ENCODE measurements at regions not wholly inside any gene's neighbourhood (a gene's known extent, or its start where the extent isn't known, plus 50 kb on each side); places are given as distances from the start of the nearest gene placed in this dataset.

GRCh38 chr12:74229671-74230070 lies 308.0 kb upstream of the ATXN7L3B start:
- Mint-ChIP-seq H3K27ac (no peak overlapping the region), H3K9me3 (peaks cover 0 to 6% of the 10 kb centered on the region in 2 donors), H3K27me3 (ENCODE audit: low read depth in 2 of 2) (no peaks in the 10 kb centered on the region), H3K36me3 (no peaks in the 10 kb centered on the region), H3K4me1 (no peaks in the 10 kb centered on the region), H3K4me3 (no peak overlapping the region)
- TF ChIP-seq CTCF (IDR thresholded peaks at IDR 0.05): no peak
- H3K4me3 ChIP-seq (ENCODE audit: low read length): no peak overlapping the region
- no peak overlapping the region for H3K27ac ChIP-seq (ENCODE audit: low read length)
- H3K27me3 ChIP-seq (ENCODE audit: control insufficient read depth, insufficient read depth, low read length): no peaks in the 10 kb centered on the region
- DNase-seq: no peak
- no peak for ATAC-seq
- no peaks in the 10 kb centered on the region for H3K36me3 ChIP-seq (ENCODE audit: control insufficient read depth, insufficient read depth, low read length)
- intact Hi-C loops (cut with micrococcal nuclease): no loop called here
- no peaks in the 10 kb centered on the region for H3K4me1 ChIP-seq (ENCODE audit: control insufficient read depth, insufficient read depth, low read length)
- H3K9me3 ChIP-seq (ENCODE audit: control insufficient read depth, insufficient read depth, low read length): no peaks in the 10 kb centered on the region

GRCh38 chr12:74235342-74235741 lies 302.3 kb upstream of the ATXN7L3B start:
- 79% methylated on average over 2 of the region's 2 CpGs for WGBS (ENCODE audit: insufficient coverage)
- no peaks in the 10 kb centered on the region for H3K36me3 Mint-ChIP-seq

GRCh38 chr12:74241341-74241740 lies 296.3 kb upstream of the ATXN7L3B start:
- no peak for TF ChIP-seq CTCF (IDR thresholded peaks at IDR 0.05)
- Mint-ChIP-seq H3K27ac (no peak overlapping the region), H3K9me3 (peaks cover 9 to 12% of the 10 kb centered on the region in 2 donors), H3K27me3 (ENCODE audit: low read depth in 2 of 2) (no peaks in the 10 kb centered on the region), H3K4me3 (no peak overlapping the region), H3K4me1 (no peaks in the 10 kb centered on the region), H3K36me3 (no peaks in the 10 kb centered on the region)
- Histone ChIP-seq H3K36me3 (ENCODE audit: control insufficient read depth, insufficient read depth, low read length) (no peaks in the 10 kb centered on the region), H3K4me3 (ENCODE audit: low read length) (no peak overlapping the region), H3K27me3 (ENCODE audit: control insufficient read depth, insufficient read depth, low read length) (no peaks in the 10 kb centered on the region), H3K4me1 (ENCODE audit: control insufficient read depth, insufficient read depth, low read length) (no peaks in the 10 kb centered on the region), H3K27ac (ENCODE audit: low read length) (no peak overlapping the region), H3K9me3 (ENCODE audit: control insufficient read depth, insufficient read depth, low read length) (peaks cover 2% of the 10 kb centered on the region)
- no peak for DNase-seq
- no peak for ATAC-seq
- intact Hi-C loops (cut with micrococcal nuclease): no loop called here
- no CpG with 5 or more reads among the region's 1 CpG for WGBS (ENCODE audit: insufficient coverage)

More at GRCh38 chr12:74235342-74235741, 302.3 kb upstream of the ATXN7L3B start:
- no peak overlapping the region for H3K27ac ChIP-seq (ENCODE audit: low read length)
- Mint-ChIP-seq H3K9me3 (peaks cover 7 to 11% of the 10 kb centered on the region in 2 donors), H3K4me1 (no peaks in the 10 kb centered on the region), H3K4me3 (no peak overlapping the region), H3K27ac (no peak overlapping the region), H3K27me3 (ENCODE audit: low read depth in 2 of 2) (no peaks in the 10 kb centered on the region)
- H3K9me3 ChIP-seq (ENCODE audit: control insufficient read depth, insufficient read depth, low read length): peaks cover 2% of the 10 kb centered on the region
- intact Hi-C loops (cut with micrococcal nuclease): no loop called here
- ATAC-seq (no peak), DNase-seq (no peak)
- no peak overlapping the region for H3K4me3 ChIP-seq (ENCODE audit: low read length)
- no peak for TF ChIP-seq CTCF (IDR thresholded peaks at IDR 0.05)
- no peaks in the 10 kb centered on the region for H3K27me3 ChIP-seq (ENCODE audit: control insufficient read depth, insufficient read depth, low read length)
- H3K36me3 ChIP-seq (ENCODE audit: control insufficient read depth, insufficient read depth, low read length): no peaks in the 10 kb centered on the region
- H3K4me1 ChIP-seq (ENCODE audit: control insufficient read depth, insufficient read depth, low read length): no peaks in the 10 kb centered on the region

- no peaks in the 10 kb centered on the region for H3K4me1 ChIP-seq (ENCODE audit: control insufficient read depth, insufficient read depth, low read length)
- H3K4me3 ChIP-seq (ENCODE audit: low read length): no peak overlapping the region
- no peak for TF ChIP-seq CTCF (IDR thresholded peaks at IDR 0.05)
- Mint-ChIP-seq H3K4me1 (no peaks in the 10 kb centered on the region), H3K27ac (no peak overlapping the region), H3K4me3 (no peak overlapping the region), H3K27me3 (ENCODE audit: low read depth in 2 of 2) (no peaks in the 10 kb centered on the region), H3K36me3 (no peaks in the 10 kb centered on the region), H3K9me3 (peaks cover 11 to 13% of the 10 kb centered on the region in 2 donors)
- DNase-seq (no peak), ATAC-seq (no peak)
- peaks cover 2% of the 10 kb centered on the region for H3K9me3 ChIP-seq (ENCODE audit: control insufficient read depth, insufficient read depth, low read length)
- H3K36me3 ChIP-seq (ENCODE audit: control insufficient read depth, insufficient read depth, low read length): no peaks in the 10 kb centered on the region
- no peaks in the 10 kb centered on the region for H3K27me3 ChIP-seq (ENCODE audit: control insufficient read depth, insufficient read depth, low read length)
- 100% methylated on average over 2 of the region's 2 CpGs for WGBS (ENCODE audit: insufficient coverage)
- intact Hi-C loops (cut with micrococcal nuclease): no loop called here
- H3K27ac ChIP-seq (ENCODE audit: low read length): no peak overlapping the region
These were observed 295.5 kb upstream of the ATXN7L3B start for GRCh38 chr12:74242088-74242487.

Data from natural killer cell (primary cell).